ENCODE measurements at regions not wholly inside any gene's neighbourhood (a gene's known extent, or its start where the extent isn't known, plus 50 kb on each side); places are given as distances from the start of the nearest gene placed in this dataset.

- BruUV-seq (replicated peaks): no TSS peak
- ChIA-PET POLR2A (no interaction called here), CTCF (no interaction called here)
- no peak overlapping the region for H2AFZ ChIP-seq (ENCODE audit: low read depth, low read length)
- no peaks in the 10 kb centered on the region for H3K36me3 ChIP-seq (ENCODE audit: control insufficient read depth in 2 of 2, extremely low read depth in 1 of 2, insufficient read depth in 2 of 2, low read length in 2 of 2)
- dilution Hi-C loops (cut with MboI; ENCODE audit: extremely low pct_ligation_motif_present, low sequenced_read_pairs): no loop called here
- H3K4me2 ChIP-seq (ENCODE audit: insufficient read depth, low read length): no peak overlapping the region
- no peak overlapping the region for H3K9ac ChIP-seq (replicated peaks; ENCODE audit: extremely low read depth, insufficient read depth, low read length)
- no peaks in the 10 kb centered on the region for H3K4me1 ChIP-seq (ENCODE audit: control insufficient read depth, extremely low read depth, insufficient read depth, low read length)
- FAIRE-seq: no peak
- H4K20me1 ChIP-seq (replicated peaks; ENCODE audit: control insufficient read depth, extremely low read depth, insufficient read depth, low read length): no peaks in the 10 kb centered on the region
- TF ChIP-seq POLR2AphosphoS5 (IDR thresholded peaks at IDR 0.05; ENCODE audit: insufficient read depth, low read depth, low read length): no peak
- TF ChIP-seq GATA2 (IDR thresholded peaks at IDR 0.05; ENCODE audit: insufficient read depth, insufficient read length, low read depth, low read length): no peak
- no peak for TF ChIP-seq CTCF (IDR thresholded peaks at IDR 0.05; ENCODE audit: extremely low read depth in 1 of 2, insufficient read depth in 1 of 2, low read depth in 1 of 2, low read length in 2 of 2)
- no peak for TF ChIP-seq MYC (IDR thresholded peaks at IDR 0.05; ENCODE audit: low read depth, low read length)
- TF ChIP-seq EZH2 (IDR thresholded peaks at IDR 0.05; ENCODE audit: borderline replicate concordance, low read depth, low read length, severe bottlenecking): no peak
- no peak for TF ChIP-seq JUN (IDR thresholded peaks at IDR 0.05; ENCODE audit: borderline replicate concordance, insufficient read depth, insufficient read length, low read depth)
- no peak for TF ChIP-seq POLR2A (IDR thresholded peaks at IDR 0.05; ENCODE audit: low read depth, low read length)
- no peak for TF ChIP-seq FOS (IDR thresholded peaks at IDR 0.05; ENCODE audit: borderline replicate concordance, insufficient read depth, low read length)
- TF ChIP-seq MAX (IDR thresholded peaks at IDR 0.05; ENCODE audit: insufficient read depth, insufficient read length): no peak
- no peaks in the 10 kb centered on the region for H3K9me3 ChIP-seq (replicated peaks; ENCODE audit: control insufficient read depth, insufficient read depth, low read length)
- intact Hi-C loops (cut with micrococcal nuclease): no loop called here
- no peak overlapping the region for H3K4me3 ChIP-seq (replicated peaks in 1 of 3; ENCODE audit: insufficient read depth in 1 of 3, low read depth in 1 of 3, low read length in 3 of 3)
- no peak overlapping the region for H3K27ac ChIP-seq (ENCODE audit: insufficient read depth, low read depth, low read length)
- no peaks in the 10 kb centered on the region for H3K79me2 ChIP-seq (ENCODE audit: control insufficient read depth, insufficient read depth, low read length)
- H3K9me1 ChIP-seq (replicated peaks; ENCODE audit: control insufficient read depth, extremely low read depth, insufficient read depth, low read length): no peaks in the 10 kb centered on the region
- no peak for DNase-seq (ENCODE audit: low read depth, low spot score)
- no peaks in the 10 kb centered on the region for H3K27me3 ChIP-seq (ENCODE audit: control insufficient read depth in 2 of 2, insufficient read depth in 2 of 2, low read length in 2 of 2)
Observed at GRCh38 chr2:198417836-198418235, 613.4 kb downstream of the PLCL1 start.
